Calu3 (cell line): ENCODE measurements at regions not wholly inside any gene's neighbourhood (a gene's known extent, or its start where the extent isn't known, plus 50 kb on each side); places are given as distances from the start of the nearest gene placed in this dataset.

Source experiments
- BruUV-seq: library from RNA; stranded (reverse); fragments of 400-500 nt; replicated peaks from 2 replicates; lab custom pipeline; 2021; lab: Mats Ljungman, UMichigan
- CTCF ChIA-PET: fragments of 300-600 bp; sonication (Branson Sonifier 250); formaldehyde crosslinking; loops from one replicate; lab custom pipeline; 2022; ENCODE audit warnings: antibody characterized with exemption; lab: Charles Lee
- DNase-seq: peaks from one replicate; pipeline ENCODE4 v3.0.0; 2022
- H3K27ac Mint-ChIP-seq: one replicate; pipeline ENCODE4 v1.8.0; 2022; ENCODE audit warnings: mixed read lengths; ENCODE audit not compliant: unreplicated experiment
- H3K27me3 Mint-ChIP-seq: one replicate; pipeline ENCODE4 v1.8.0; 2022; ENCODE audit warnings: mixed read lengths; ENCODE audit not compliant: unreplicated experiment
- H3K36me3 Mint-ChIP-seq: one replicate; pipeline ENCODE4 v1.8.0; 2022; ENCODE audit warnings: mild to moderate bottlenecking, moderate library complexity, mixed read lengths; ENCODE audit not compliant: insufficient read depth, unreplicated experiment
- H3K4me1 Mint-ChIP-seq: one replicate; pipeline ENCODE4 v1.8.0; 2022; ENCODE audit warnings: mild to moderate bottlenecking, low read depth, mixed read lengths; ENCODE audit not compliant: unreplicated experiment
- H3K4me3 Mint-ChIP-seq: one replicate; pipeline ENCODE4 v1.8.0; 2022; ENCODE audit warnings: mild to moderate bottlenecking, low read depth, moderate library complexity, mixed read lengths; ENCODE audit not compliant: unreplicated experiment
- H3K9me3 Mint-ChIP-seq: one replicate; pipeline ENCODE4 v1.8.0; 2022; ENCODE audit warnings: low read depth, mixed read lengths; ENCODE audit not compliant: unreplicated experiment
- CTCF ChIP-seq: fragments of 200-600 bp; IDR thresholded peaks from one replicate; pipeline ENCODE4 v1.8.0; 2022; ENCODE audit warnings: antibody characterized with exemption; ENCODE audit not compliant: unreplicated experiment
- intact Hi-C: fragments of 100-400 bp; cut with micrococcal nuclease; formaldehyde crosslinking; loops from one replicate; pipeline ENCODE4 v1.10.0; 2022; ENCODE audit not compliant: unreplicated experiment

GRCh38 chr6:132888701-132889100 is 74.3 kb downstream of the RPS12 start:
- H3K9me3 Mint-ChIP-seq = peaks cover 4% of the 10 kb centered on the region
- CTCF ChIA-PET = no interaction called here
- H3K36me3 Mint-ChIP-seq = no peaks in the 10 kb centered on the region
- H3K4me1 Mint-ChIP-seq = no peaks in the 10 kb centered on the region
- no peak for DNase-seq
- no peaks in the 10 kb centered on the region for H3K27me3 Mint-ChIP-seq
- H3K4me3 Mint-ChIP-seq = no peak overlapping the region
- no peak overlapping the region for H3K27ac Mint-ChIP-seq
- no TSS peak for BruUV-seq
- no peak for TF ChIP-seq CTCF
- intact Hi-C loops = no loop called here

- intact Hi-C loops = no loop called here
- Mint-ChIP-seq H3K9me3 (peaks cover 4% of the 10 kb centered on the region), H3K4me3 (no peak overlapping the region), H3K36me3 (no peaks in the 10 kb centered on the region), H3K4me1 (no peaks in the 10 kb centered on the region), H3K27ac (no peak overlapping the region), H3K27me3 (no peaks in the 10 kb centered on the region)
- no TSS peak for BruUV-seq
- TF ChIP-seq CTCF = no peak
- CTCF ChIA-PET = no interaction called here
- DNase-seq = no peak
These were observed 78.8 kb downstream of the RPS12 start for GRCh38 chr6:132892929-132893771.

GRCh38 chr6:132893772-132894490 is 79.6 kb downstream of the RPS12 start:
- intact Hi-C loops = no loop called here
- Mint-ChIP-seq H3K36me3 (no peaks in the 10 kb centered on the region), H3K4me1 (no peaks in the 10 kb centered on the region), H3K27me3 (no peaks in the 10 kb centered on the region), H3K4me3 (no peak overlapping the region), H3K27ac (no peak overlapping the region), H3K9me3 (peaks cover 4% of the 10 kb centered on the region)
- no peak for DNase-seq
- BruUV-seq = no TSS peak
- TF ChIP-seq CTCF = no peak
- CTCF ChIA-PET = no interaction called here

GRCh38 chr6:132898376-132898775 is 84.0 kb downstream of the RPS12 start:
- no peaks in the 10 kb centered on the region for H3K36me3 Mint-ChIP-seq
- intact Hi-C loops = no loop called here
- H3K4me1 Mint-ChIP-seq = no peaks in the 10 kb centered on the region
- DNase-seq = no peak
- no peak for TF ChIP-seq CTCF
- CTCF ChIA-PET = no interaction called here
- H3K27ac Mint-ChIP-seq = no peak overlapping the region
- H3K27me3 Mint-ChIP-seq = no peaks in the 10 kb centered on the region
- no peak overlapping the region for H3K4me3 Mint-ChIP-seq
- no peaks in the 10 kb centered on the region for H3K9me3 Mint-ChIP-seq
- no TSS peak for BruUV-seq
